NCI-H2081 (cell line): ENCODE measurements at regions not wholly inside any gene's neighbourhood (a gene's known extent, or its start where the extent isn't known, plus 50 kb on each side); places are given as distances from the start of the nearest gene placed in this dataset.
"Not testable (repeated sequence)": the region's sequence is repeated elsewhere in the genome, so short reads cannot be mapped to it uniquely, and the experiment has no call there.

ENCODE experiments used
- DNase-seq, 2 experiments: peaks; one replicate each; lab custom pipeline; 2025; lab: John Stamatoyannopoulos, UW

DNA sequence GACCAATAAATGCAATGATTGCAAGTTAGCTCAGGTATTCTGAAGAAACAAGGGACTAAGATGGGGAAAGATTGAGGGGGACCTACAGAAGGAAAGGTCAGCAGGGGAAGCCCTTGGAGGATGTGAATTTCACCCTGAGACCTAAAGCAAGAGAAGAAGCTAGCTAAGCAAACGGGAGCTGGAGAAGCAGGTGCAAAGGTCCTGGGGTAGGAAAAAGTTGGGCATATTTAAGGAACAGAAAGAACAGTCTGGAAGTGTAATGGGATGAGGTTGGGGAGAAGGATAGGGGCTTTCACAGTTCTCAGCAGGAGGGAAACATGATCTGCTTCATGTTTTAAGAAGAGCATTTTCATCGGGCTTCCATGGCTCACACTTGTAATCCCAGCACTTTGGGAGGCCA, 89.7 kb upstream of the SLC45A1 start:
- DNase-seq: no peak

DNA sequence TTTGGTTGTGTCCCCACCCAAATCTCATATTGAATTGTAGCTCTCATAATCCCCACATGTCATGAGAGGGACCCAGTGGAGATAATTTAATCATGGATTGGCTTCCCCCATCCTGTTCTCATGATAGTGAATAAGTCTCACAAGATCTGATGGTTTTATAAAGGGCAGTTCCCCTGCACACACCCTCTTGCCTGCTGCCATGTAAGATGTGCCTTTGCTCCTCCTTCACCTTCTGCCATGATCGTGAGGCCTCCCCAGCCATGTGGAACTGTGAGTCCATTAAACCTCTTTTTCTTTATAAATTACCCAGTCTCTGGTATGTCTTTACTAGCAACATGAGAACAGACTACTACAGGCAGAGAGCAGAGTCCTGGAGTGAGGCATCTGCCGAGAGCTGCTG, 90.2 kb upstream of the SLC45A1 start:
- not testable (repeated sequence) for DNase-seq

DNA sequence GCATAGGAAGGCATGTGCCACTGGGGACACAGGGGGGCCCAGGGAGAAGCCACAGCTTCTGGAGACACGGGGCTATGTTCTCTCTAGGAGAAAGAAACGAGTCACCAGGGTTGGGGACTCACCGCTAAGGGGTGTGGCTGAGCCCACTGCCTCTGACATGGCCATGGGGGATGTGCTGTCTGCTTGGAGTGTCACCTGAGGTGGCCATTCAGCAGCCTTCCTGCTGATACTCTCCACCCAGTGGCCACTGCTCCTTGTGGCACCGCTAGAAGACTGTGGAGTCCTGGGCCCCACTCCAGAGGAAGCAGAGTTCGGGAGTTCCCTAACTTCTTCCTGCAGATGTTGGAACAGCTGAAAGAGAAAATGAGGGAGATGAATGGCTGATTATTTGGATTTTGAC, 91.2 kb upstream of the SLC45A1 start:
- no peak for DNase-seq

DNA sequence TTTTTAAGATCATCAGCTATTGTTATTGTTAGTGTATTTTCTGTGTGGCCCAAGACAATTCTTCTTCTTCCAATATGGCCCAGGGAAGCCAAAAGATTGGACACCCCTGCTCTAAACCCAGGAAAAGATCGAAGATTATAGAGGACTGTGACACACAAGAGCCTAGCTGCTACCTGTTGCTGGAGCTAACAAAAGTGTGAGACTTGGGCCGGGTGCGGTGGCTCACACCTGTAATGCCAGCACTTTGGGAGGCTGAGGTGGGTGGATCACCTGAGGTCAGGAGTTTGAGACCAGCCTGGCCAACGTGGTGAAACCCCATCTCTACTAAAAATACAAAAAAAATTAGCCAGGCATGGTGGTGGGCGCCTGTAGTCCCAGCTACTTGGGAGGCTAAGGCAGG, 91.9 kb upstream of the SLC45A1 start:
- not testable (repeated sequence) for DNase-seq

DNA sequence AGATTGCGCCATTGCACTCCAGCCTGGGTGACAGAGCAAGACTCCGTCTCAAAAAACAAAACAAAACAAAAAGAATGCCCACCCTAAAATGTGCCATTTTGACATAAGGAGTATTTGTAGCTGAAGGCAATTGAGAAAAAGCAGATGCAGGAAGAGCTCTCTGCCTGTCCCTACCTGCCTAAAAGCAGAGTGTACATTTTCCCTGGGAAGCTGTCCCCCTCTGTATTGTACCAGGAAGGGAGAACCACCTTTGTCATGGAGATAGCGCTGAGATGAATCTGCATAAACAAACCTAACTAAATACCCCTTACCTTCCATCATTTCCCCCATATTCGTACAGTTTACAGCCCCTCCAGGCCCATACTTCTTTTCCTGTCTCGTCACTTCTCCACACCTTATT, 94.4 kb upstream of the SLC45A1 start:
- no peak for DNase-seq

DNA sequence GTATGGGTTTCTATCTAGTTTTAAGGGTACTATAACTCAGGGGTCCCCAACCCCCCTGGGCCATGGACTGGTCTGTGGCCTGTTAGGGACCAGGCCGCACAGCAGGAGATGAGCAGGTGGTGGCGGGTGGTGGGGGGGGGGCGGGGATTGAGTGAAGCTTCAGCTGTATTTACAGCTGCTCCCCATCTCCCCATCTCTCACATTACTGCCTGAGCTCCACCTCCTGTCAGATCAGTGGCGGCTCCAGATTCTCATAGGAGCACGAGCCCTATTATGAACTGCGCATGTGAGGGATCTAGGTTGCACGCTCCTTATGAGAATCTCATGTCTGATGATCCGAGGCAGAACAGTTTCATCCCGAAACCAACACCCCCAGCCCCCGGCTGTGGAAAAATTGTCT, 95.1 kb upstream of the SLC45A1 start:
- no peak for DNase-seq

DNA sequence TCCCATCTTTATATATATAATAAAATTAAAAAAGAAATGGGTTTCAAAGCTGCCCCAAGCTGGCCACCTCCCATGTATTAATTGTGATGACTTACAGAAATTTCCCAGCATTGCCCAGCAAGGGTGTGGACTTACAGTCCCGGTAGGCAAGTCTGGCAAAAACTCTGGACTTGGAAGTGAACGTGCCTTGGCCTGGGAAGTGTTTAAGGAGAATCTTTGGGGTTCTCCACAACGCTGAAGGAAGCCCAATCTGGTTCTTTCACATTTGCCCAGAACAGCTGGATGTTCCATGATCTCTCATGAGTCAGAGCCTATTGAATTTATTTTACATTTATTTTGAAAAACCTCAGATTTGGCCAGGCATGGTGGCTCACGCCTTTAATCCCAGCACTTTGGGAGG, 98.4 kb upstream of the SLC45A1 start:
- no peak for DNase-seq

DNA sequence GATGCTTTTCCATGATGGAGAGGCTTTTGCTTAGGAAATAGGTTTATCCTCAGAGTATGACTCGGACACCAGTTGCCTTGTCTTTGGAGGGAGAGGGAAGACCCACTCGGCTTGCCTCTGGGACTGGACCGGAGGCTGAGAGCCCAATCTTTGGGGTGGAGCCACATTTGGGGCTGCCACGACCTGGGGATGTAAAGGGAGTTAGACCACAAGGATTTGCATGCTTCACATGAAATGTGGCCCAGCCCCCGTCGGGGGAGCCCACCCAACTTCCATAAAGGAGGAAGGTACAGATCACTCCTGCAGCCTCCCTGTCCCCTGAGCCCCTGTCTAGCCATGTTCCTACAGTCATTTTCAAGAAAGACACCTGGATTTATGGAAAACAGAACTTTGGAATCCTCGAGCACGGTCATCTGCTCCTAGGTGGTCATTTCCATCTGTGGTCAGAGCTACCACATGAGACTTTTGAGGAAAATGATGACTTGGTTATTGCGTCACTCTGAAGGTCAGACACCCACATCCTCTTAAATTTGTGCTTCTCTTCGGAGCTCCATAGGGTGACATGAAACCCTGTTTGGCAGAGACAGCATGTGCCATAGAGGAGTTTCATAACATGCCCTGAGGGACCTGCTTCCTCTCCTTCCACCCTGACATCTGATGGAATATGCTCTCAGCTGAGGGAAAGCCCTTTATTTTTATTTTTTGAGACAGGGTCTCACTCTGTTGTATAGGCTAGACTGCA, 99.4 kb upstream of the SLC45A1 start:
- no peak for DNase-seq

DNA sequence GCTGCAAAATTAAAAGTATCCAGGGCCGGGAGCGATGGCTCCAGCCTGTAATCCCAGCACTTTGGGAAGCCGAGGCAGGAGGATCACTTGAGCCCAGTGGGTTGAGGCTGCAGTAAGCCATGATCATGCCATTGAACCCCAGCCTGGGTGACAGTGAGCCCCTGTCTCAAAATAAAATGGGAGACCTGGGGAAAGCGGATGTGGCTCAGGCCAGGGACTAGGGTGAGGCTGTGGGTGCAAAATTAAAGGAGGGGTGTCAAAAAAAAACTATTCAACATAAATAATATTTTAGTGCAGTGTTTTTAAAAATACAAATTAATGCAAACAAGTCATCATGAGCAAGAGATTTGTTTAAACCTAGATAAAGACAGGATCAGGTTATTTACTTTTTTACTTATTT, 100.1 kb upstream of the SLC45A1 start:
- DNase-seq: no peak

DNA sequence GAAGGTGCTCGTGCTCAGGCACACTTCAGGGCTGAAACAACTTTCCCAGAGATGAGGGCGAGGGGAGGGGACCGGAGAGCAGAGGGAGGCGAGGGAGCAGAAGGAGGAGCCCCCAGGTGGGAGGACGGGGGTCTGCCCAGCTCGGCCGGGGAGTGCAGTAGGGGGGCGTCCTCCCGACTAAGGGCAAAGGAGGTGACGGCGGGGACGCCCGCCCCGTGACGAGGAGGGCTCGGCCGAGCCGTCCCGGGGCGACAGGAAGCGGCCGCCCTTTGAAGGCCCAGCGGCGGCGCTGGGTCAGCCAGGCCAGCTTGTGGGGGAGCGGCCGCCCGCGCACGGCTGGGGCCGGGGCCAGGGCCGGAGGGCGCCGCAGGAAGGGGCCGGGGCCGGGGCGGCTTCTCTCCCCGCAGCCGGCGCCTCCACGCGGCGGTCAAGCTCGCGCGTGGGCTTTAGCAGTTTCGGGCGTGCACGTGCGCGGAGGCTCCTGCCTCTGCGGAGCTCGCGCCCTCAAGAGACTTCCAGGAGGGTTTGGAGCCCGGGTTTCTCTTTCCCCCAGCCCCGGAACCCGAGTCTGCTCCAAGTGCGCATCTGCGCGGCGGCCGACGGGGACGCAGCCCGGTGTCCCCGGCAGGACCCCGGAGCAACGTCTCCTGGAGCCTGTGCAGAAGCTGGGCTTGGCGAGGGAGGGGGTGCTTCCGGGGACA, 100.8 kb upstream of the SLC45A1 start:
- no peak for DNase-seq

DNA sequence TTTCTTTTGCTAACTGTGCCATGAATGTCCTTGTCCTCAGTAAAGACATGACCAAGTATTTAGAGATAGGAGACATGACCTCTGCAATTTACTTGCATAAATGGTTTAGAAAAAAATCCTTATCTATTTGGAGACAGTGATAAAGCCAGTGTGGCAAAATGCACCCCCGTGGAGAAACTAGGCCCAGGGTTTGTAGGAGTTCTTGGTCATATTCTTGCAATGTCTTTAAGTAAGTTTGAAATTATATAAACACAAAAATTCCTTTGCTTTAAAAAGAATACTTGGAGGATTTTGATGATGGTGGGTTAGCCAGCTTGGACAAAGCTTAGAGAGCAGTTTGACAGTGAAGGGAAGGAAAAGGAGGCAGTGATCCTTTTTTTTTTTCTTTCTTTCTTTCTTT, 101.9 kb upstream of the SLC45A1 start:
- no peak for DNase-seq

DNA sequence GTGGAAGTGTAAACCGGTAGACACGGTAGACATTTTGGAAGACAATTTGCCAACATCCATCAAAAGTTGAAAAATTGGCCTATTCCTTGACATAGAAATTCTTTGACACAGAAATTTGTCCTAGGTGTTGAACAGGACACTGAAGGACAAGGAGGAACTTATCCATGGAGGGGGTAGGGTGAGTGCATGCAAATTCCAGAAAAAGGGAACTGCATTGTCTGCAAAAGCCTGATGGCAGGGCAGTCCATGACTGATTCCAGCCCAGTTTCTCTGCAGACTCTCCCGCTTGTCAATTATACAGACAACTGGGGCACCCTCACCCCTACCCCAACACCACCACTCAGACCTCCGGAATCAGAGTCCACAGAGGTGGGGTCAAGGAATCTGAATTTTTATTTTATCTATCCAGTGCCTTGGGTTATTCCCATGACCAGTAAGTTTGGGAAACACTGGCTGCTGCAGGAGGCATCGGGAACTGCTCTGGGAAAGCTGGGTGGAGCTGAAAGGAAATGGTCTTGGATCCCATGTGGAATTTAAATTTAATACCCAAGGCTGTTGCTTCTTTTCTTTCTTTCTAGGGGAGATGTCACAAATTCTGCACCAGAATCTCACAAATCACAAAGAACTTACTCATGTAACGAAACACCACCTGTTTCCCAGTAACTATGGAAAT, 103.3 kb upstream of the SLC45A1 start:
- DNase-seq: no peak

DNA sequence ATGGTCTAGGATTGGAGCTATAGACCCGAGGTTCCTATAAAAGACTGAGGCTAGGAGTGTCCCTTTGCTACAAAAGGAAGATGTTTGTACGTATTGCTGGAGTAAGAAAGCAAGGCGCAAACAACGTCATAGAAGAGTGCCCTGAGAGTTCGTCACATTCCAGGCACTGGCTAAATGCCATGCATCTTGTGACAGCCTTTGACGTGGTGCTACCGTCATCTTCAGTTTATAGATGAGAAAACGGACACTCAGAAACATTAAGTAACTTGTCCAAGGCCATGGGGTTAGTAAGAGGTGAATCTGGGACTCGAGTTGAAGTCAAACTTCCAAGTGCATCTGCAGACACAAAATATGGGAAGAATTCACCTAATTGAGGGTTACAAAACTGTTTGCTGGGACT, 104.2 kb upstream of the SLC45A1 start:
- no peak for DNase-seq

DNA sequence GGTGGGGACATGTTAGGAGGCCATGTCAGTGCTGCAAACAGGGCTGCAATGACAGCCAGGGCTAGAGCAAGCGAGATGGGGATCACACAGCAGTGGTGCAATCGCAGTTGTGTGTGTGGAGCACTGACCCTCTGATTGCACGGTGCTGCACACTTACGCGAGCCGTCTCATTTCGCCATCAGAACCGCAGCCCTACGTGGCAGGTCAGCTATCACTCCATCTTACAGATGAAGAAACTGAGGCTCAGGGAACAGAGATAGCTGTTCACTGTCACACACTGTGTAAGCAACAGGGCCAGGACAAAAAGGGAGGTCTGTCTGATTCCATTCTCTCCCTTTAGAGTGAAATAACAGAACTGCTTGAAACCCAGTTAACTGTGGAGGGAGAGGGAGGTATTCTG, 104.8 kb upstream of the SLC45A1 start:
- no peak for DNase-seq

DNA sequence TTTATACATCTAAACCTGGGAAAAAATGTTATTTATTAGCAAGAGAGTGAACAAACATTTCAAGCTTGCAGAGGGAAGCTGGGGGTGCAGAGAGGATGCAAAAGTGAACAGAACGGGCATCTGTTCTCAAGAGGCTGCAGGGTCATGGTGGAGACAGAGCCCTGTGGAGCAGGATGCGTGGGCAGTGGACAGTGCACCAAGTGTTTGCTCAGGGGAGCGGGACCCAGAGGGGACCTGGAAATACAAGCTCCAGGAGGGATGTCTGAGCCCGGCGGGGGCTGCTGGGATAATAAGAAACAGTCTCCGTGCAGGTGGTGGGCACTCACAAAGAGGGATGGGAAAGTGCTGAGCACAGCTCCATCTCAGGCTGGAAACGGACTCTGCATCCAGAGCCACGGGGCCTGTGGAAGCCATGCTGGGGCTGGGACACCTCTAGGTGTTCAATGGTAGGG, 105.3 kb upstream of the SLC45A1 start:
- no peak for DNase-seq

DNA sequence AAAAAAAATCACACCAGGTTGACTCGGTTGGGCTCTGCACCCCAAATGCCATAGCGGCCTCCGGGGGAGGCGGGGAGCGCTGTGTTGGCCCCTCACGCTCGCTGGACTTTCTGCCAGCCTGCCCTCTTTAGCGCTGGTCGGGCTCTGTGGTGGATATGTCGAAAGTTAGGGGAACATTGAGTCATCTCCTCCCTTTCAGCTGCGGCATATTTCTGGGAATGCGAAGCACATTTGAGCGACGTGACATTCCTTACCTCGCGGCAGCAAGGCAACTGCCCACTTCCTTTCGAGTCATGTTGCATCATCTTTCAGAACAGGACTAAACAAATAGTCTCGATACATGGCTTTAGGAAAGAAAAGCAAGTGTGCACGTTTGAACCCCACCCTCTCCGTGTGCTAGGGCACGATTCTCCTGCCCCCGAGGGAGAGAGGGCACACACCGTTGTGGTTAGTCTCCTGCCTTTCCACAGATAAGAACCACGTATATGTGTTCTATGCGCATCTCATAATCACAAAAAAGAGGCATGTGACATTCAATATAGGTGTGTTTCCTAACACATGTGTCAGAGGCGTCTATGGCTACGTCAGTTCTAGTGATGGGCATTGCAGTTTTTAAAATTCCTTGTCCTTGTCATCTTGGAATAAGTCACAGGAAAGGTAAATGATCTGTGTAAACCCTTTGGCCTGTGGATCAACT, 105.9 kb upstream of the SLC45A1 start:
- DNase-seq: no peak

DNA sequence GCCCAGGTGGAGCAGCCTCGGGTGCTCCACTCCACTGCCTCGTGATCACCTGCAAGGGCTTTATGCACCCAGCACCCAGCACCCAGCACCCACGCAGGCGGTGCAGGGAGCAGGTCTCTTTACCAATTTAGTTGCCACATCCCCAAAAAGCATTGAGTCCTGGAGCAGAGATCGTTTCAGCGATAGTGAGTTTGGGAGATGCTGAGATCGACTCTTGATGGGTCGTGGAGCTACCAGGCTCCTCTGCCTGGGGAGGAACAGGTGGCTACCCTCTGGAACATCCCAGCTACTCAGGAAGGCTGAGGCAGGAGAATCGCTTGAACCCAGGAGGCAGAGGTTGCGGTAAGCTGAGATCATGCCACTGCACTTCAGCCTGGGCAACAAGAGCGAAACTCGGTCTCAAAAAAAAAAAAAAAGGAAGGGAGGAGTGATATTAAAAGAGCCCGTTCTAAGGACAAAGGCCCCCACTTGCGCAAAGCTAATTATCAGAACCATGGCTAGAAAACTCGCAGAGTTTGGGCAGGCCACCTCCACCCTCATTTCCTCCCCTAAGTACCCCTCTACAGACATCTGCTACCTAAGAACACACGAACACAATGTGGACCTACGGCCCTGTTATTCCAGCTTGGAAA, 106.5 kb upstream of the SLC45A1 start:
- DNase-seq: no peak

DNA sequence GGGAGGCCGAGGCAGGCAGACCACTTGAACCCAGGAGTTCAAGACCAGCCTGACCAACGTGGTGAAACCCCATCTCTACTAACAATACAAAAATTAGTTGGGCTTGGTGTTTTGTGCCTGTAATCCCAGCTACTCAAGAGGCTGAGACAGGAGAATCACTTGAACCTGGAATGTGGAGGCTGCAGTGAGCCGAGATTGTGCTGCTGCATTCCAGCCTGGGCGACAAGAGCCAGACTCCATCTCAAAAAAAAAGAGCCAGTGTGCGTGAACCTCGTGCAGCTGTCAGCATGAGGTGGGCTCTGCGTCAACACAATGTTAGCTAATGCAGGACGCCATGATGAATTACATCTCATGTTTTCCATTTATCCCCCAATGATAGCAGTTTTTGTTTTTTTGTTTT, 110.7 kb upstream of the SLC45A1 start:
- no peak for DNase-seq

DNA sequence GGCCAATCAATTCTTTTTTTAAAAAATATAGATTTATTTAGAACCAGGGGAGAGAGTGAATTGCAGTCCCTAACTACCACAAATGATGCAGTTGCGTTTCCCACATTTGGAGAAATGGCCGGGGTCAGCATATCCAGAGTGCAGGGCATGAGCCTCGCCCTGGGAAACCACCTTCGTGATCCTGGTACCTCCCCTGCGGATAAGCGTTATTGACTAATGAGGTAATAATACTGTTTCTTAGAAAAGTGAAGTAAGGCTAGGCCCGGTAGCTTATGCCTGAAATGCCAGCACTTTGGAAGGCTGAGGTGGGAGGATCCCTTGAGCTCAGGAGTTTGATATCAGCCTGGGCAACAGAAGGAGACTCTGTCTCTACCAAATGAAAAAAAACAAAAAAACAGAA, 111.5 kb upstream of the SLC45A1 start:
- DNase-seq: no peak

DNA sequence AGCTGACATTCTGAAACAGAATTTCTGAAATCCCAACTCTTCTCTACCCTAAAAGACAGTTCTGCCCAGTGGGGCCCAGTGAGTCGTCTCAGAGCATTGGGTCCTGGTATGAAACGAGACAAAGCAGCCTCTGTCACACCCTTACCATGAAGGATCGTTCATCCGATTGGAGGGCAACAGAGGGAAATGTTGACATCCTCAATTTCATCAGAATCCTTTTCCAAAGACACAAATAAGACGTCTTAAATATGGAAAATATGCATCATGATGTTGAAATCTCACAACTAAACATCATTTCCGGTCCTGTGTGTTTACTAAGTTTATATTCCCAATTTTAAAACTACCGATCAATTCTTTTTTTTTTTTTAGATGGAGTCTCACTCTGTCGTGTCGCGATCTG, 112.1 kb upstream of the SLC45A1 start:
- no peak for DNase-seq

DNA sequence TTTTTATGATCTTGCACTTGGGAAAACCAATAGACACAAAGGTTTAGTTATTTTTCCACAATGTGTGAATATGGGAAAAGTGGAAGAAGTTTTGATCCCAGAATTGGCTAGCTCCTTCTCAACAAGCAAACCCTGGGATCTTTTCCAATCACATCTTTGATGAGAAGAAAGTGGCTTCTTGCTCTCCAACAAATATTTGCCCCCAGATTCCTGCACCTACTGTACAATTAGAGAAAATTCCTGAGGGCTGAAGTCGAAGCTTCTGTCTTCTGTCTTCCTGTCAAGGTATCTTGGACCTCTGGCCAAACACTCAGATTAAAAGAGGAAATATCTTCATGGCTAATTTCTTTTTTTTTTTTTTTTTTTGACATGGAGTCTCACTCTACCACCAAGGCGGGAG, 113.1 kb upstream of the SLC45A1 start:
- no peak for DNase-seq

DNA sequence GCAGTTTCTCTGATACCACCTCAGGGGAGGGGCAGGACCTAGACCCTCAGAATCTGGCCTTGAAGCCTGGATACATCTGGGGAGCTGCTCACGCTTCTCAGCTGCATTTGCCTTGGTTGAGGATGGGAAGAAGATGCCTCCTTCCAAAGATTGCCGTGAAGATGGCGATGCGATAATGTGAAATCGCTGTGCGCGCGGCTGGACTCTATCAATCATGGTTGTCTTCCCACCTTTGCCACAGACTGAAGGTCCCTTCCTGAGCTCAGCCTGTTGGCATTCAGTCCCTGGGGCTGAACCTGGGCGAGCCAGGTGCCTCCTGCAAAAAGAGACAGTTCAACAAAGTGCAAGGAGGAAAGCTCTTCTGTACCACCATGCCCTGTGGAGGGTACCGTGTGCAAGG, 114.4 kb upstream of the SLC45A1 start:
- DNase-seq: no peak
